Loucy (cell line): ENCODE measurements at regions not wholly inside any gene's neighbourhood (a gene's known extent, or its start where the extent isn't known, plus 50 kb on each side); places are given as distances from the start of the nearest gene placed in this dataset.
"Not testable (repeated sequence)": the region's sequence is repeated elsewhere in the genome, so short reads cannot be mapped to it uniquely, and the experiment has no call there.

ENCODE experiments used
- H2AFZ ChIP-seq: fragments of 200-600 bp; sonication (generic); 2 replicates; pipeline ENCODE4 v1.6.0; 2016; ENCODE audit warnings: antibody characterized with exemption, mild to moderate bottlenecking, low read length, moderate library complexity
- H3F3A ChIP-seq: fragments of 200-600 bp; 2 replicates; pipeline ENCODE4 v1.6.0; 2016; ENCODE audit warnings: antibody characterized with exemption, low read depth, mild to moderate bottlenecking
- H3K27me3 ChIP-seq: fragments of 200-600 bp; sonication (generic); 2 replicates; pipeline ENCODE4 v1.6.1; 2014; ENCODE audit warnings: low read length, mild to moderate bottlenecking; ENCODE audit not compliant: insufficient read depth, poor library complexity, severe bottlenecking
- H3K36me3 ChIP-seq: fragments of 200-600 bp; sonication (generic); 2 replicates; pipeline ENCODE4 v1.6.1; 2016; ENCODE audit warnings: low read length; ENCODE audit not compliant: insufficient read depth
- H3K4me1 ChIP-seq: fragments of 200-600 bp; sonication (generic); 2 replicates; pipeline ENCODE4 v1.5.1; 2014; ENCODE audit warnings: low read length, mild to moderate bottlenecking; ENCODE audit not compliant: insufficient read depth, poor library complexity, severe bottlenecking
- H3K4me2 ChIP-seq: fragments of 200-600 bp; sonication (generic); 2 replicates; pipeline ENCODE4 v1.6.0; 2014; ENCODE audit warnings: antibody characterized with exemption, low read length, low read depth, mild to moderate bottlenecking; ENCODE audit not compliant: poor library complexity, severe bottlenecking
- H3K4me3 ChIP-seq: fragments of 200-600 bp; sonication (generic); 2 replicates; pipeline ENCODE4 v1.5.1; 2014; ENCODE audit warnings: low read length, mild to moderate bottlenecking, mixed read lengths; ENCODE audit not compliant: poor library complexity, severe bottlenecking
- H3K79me2 ChIP-seq: fragments of 200-600 bp; sonication (generic); 2 replicates; pipeline ENCODE4 v1.6.1; 2014; ENCODE audit warnings: low read length; ENCODE audit not compliant: insufficient read depth
- H3K9ac ChIP-seq: fragments of 200-600 bp; sonication (generic); 2 replicates; pipeline ENCODE4 v1.6.0; 2014; ENCODE audit warnings: mild to moderate bottlenecking, low read depth, low read length, moderate library complexity; ENCODE audit not compliant: poor library complexity, severe bottlenecking
- H3K9me2 ChIP-seq: fragments of 200-600 bp; sonication (generic); replicated peaks from 2 replicates; pipeline ENCODE4 v1.6.1; 2016; ENCODE audit warnings: low read depth, low read length, mixed read lengths
- H3K9me3 ChIP-seq: fragments of 200-600 bp; sonication (generic); 2 replicates; pipeline ENCODE4 v1.6.1; 2014; ENCODE audit warnings: mild to moderate bottlenecking, antibody characterized with exemption, low read length, low read depth; ENCODE audit not compliant: insufficient read depth
- H4K20me1 ChIP-seq: fragments of 200-600 bp; sonication (generic); 2 replicates; pipeline ENCODE4 v1.6.0; 2014; ENCODE audit warnings: antibody characterized with exemption, low read length, mild to moderate bottlenecking; ENCODE audit not compliant: insufficient read depth, poor library complexity, severe bottlenecking

DNA sequence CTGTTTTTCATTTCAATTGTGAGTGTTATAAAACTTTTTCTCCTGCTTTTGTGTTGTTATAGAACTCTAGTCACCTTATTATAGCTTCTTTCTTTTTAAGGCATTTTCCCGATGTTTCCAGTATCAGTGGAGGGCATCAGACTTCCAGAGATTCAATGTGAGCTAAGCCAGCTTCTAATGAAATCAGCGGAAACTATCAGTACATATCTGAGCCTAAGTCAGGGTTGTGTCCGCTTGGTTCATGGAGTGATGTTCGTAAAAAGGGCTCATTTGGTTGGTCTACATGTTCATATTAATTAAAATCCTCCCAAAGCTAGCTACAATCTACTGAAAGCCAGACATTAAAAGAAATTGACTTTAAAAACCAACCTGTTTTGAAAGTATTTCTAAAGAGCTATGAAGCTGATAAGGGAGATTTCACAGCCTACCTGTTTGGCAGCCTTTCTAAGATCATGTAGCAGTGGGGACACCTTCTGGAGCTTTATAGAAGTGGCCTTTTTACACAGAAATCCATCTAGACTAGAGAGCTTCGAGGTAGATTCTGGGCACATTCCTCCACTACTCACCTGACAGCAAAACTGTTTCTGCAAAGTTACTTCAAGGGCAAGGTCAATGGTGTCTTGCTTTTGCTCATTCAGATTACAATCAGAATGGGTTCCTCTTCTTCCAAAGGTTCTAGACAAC lies 227.1 kb upstream of the NBPF12 start:
- H3K36me3 ChIP-seq, H3K9ac ChIP-seq, H2AFZ ChIP-seq, H3K79me2 ChIP-seq, H3K9me3 ChIP-seq, H3K4me3 ChIP-seq, H3K9me2 ChIP-seq, H4K20me1 ChIP-seq, H3K27me3 ChIP-seq, H3K4me2 ChIP-seq, H3K4me1 ChIP-seq, H3F3A ChIP-seq: not testable (repeated sequence)

- not testable (repeated sequence) for H3K4me1 ChIP-seq, H3K36me3 ChIP-seq
Observed at GRCh38 chr1:146709302-146709701, 228.8 kb upstream of the NBPF12 start.

DNA sequence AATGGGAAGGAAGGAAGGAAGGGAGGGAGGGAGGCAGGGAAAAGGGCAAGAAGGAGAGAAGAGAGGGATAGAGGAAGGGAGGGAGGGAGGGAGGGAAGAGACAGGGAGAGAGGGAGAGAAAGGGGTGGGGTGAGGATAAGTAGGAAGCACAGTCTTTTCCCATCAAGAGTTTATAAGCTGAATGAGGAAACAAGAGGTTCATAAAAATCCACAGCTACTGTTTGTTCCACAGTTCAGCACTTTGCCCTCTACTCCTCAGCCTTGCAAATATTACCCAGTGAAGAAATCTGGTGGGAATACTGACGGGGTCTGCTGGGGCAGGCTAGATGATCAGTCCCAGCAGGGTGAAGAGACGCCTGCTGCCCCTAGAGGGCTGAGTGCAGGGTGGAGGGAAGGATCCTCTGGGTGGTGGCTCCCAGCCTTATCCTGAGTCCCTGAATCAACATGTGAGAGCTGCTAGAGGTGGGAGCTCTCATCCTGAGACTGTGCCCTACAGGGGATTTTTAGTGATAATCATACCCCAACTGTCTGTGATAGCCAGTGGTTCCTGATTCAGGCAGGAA lies 233.9 kb upstream of the NBPF12 start:
- not testable (repeated sequence) for H2AFZ ChIP-seq, H3K9ac ChIP-seq, H3K4me1 ChIP-seq, H3K9me3 ChIP-seq, H3K4me3 ChIP-seq, H3F3A ChIP-seq, H3K9me2 ChIP-seq, H3K27me3 ChIP-seq, H3K4me2 ChIP-seq, H3K36me3 ChIP-seq, H4K20me1 ChIP-seq, H3K79me2 ChIP-seq

More at GRCh38 chr1:146709302-146709701, 228.8 kb upstream of the NBPF12 start:
- not testable (repeated sequence) for H3K27me3 ChIP-seq, H3K9ac ChIP-seq, H3F3A ChIP-seq, H3K4me2 ChIP-seq, H3K9me2 ChIP-seq, H4K20me1 ChIP-seq, H2AFZ ChIP-seq, H3K9me3 ChIP-seq, H3K79me2 ChIP-seq, H3K4me3 ChIP-seq

- not testable (repeated sequence) for H3K9me2 ChIP-seq, H4K20me1 ChIP-seq, H3K36me3 ChIP-seq, H3K4me2 ChIP-seq, H2AFZ ChIP-seq, H3K9ac ChIP-seq, H3K4me3 ChIP-seq, H3K4me1 ChIP-seq, H3K27me3 ChIP-seq, H3F3A ChIP-seq, H3K79me2 ChIP-seq, H3K9me3 ChIP-seq
Observed at GRCh38 chr1:146701320-146701719, 236.8 kb upstream of the NBPF12 start.

- not testable (repeated sequence) for H2AFZ ChIP-seq, H3K27me3 ChIP-seq, H4K20me1 ChIP-seq, H3K79me2 ChIP-seq, H3K9me2 ChIP-seq, H3F3A ChIP-seq, H3K36me3 ChIP-seq, H3K4me1 ChIP-seq, H3K9ac ChIP-seq, H3K4me2 ChIP-seq, H3K4me3 ChIP-seq, H3K9me3 ChIP-seq
Observed at GRCh38 chr1:146695388-146695787, 242.7 kb upstream of the NBPF12 start.

- H4K20me1 ChIP-seq, H2AFZ ChIP-seq, H3K9me2 ChIP-seq, H3K4me1 ChIP-seq, H3F3A ChIP-seq, H3K27me3 ChIP-seq, H3K4me2 ChIP-seq, H3K36me3 ChIP-seq, H3K4me3 ChIP-seq, H3K9ac ChIP-seq, H3K9me3 ChIP-seq, H3K79me2 ChIP-seq: not testable (repeated sequence)
Observed at GRCh38 chr1:146691798-146692197, 246.3 kb upstream of the NBPF12 start.

DNA sequence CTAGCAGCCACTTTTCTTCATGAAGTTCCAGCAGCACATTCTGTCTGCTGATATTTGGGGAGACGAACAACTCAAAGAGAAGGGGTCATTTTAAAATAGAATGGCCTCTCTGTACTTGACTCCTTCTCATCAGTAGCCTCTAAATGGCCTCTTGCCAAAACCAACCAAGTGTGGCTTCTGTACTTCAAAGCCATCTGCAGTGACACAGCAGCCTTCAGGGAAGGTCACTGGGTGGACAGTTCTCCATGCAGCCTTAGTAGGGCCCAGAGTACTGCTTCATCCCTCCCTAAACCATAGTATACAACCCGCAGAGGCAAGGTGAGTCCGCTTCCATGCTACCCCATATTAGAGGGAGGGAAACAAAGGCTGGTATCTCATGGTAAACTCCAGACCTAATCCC lies 249.2 kb upstream of the NBPF12 start:
- H3K9me2 ChIP-seq: not testable (repeated sequence)

More for the DNA sequence above, 249.2 kb upstream of the NBPF12 start:
- not testable (repeated sequence) for H3K79me2 ChIP-seq, H3K27me3 ChIP-seq, H4K20me1 ChIP-seq, H3K36me3 ChIP-seq, H3K4me3 ChIP-seq, H3K9ac ChIP-seq, H2AFZ ChIP-seq, H3K4me2 ChIP-seq, H3K9me3 ChIP-seq, H3F3A ChIP-seq, H3K4me1 ChIP-seq
